SK-N-SH (cell line): ENCODE measurements at regions not wholly inside any gene's neighbourhood (a gene's known extent, or its start where the extent isn't known, plus 50 kb on each side); places are given as distances from the start of the nearest gene placed in this dataset.

Experiments
- CTCF ChIA-PET: fragments of 300-600, 350-600 bp; formaldehyde crosslinking; extraction: SDS; loops from one replicate; lab custom pipeline; 2021; lab: Yijun Ruan, JAX
- POLR2A ChIA-PET: fragments of 350-600 bp; sonication (Branson Sonifier 250); formaldehyde crosslinking; extraction: SDS; loops from one replicate; lab custom pipeline; 2020; ENCODE audit warnings: antibody characterized with exemption, inconsistent platforms; lab: Yijun Ruan, JAX
- DNase-seq: peaks from one replicate; pipeline ENCODE4 v3.0.0; 2012
- H2AFZ ChIP-seq: fragments of 200-600 bp; sonication (generic); 2 replicates; pipeline ENCODE4 v1.8.1; 2016; ENCODE audit warnings: antibody characterized with exemption, mild to moderate bottlenecking, low read depth
- H3F3A ChIP-seq: fragments of 200-600 bp; sonication (generic); replicated peaks from 2 replicates; pipeline ENCODE3; 2016; ENCODE audit warnings: antibody characterized with exemption, mild to moderate bottlenecking; ENCODE audit not compliant: insufficient read depth
- H3K27ac ChIP-seq, 2 experiments: fragments of 200-500 bp in 1 of 2; fragments of 200-600 bp in 1 of 2; sonication (Bioruptor generic) in 1 of 2; sonication (generic), shearing (Covaris generic) in 1 of 2; 2 replicates each; pipeline versions ENCODE4 v1.5.1 to v1.6.1; 2014 to 2016; ENCODE audit warnings: low read depth in 2 of 2, inconsistent platforms in 1 of 2, low read length in 1 of 2, mild to moderate bottlenecking in 1 of 2, mixed read lengths in 1 of 2
- H3K27me3 ChIP-seq: fragments of 200-600 bp; sonication (generic), shearing (Covaris generic); 2 replicates; pipeline ENCODE4 v1.6.1; 2016; ENCODE audit warnings: mixed run types; ENCODE audit not compliant: insufficient read depth
- H3K36me3 ChIP-seq, 2 experiments: fragments of 200-500 bp in 1 of 2; fragments of 200-600 bp in 1 of 2; sonication (Bioruptor generic) in 1 of 2; sonication (generic) in 1 of 2; replicated peaks in 1 of 2; 2 replicates each; pipeline versions ENCODE3 to v1.5.1; 2014 to 2016; ENCODE audit warnings: low read length in 1 of 2, mild to moderate bottlenecking in 1 of 2; ENCODE audit not compliant: insufficient read depth in 2 of 2, control insufficient read depth in 1 of 2
- H3K4me1 ChIP-seq, 2 experiments: fragments of 200-500 bp in 1 of 2; fragments of 200-600 bp in 1 of 2; sonication (Bioruptor generic) in 1 of 2; sonication (generic), shearing (Covaris generic) in 1 of 2; 2 replicates each; pipeline versions ENCODE4 v1.5.1 to v1.6.1; 2014 to 2016; ENCODE audit warnings: low read depth in 1 of 2, low read length in 1 of 2, mixed run types in 1 of 2; ENCODE audit not compliant: insufficient read depth in 2 of 2, control insufficient read depth in 1 of 2
- H3K4me2 ChIP-seq: fragments of 200-600 bp; sonication (generic), shearing (Covaris generic); 2 replicates; pipeline ENCODE4 v1.6.1; 2017; ENCODE audit warnings: mixed run types
- H3K4me3 ChIP-seq, 2 experiments: fragments of 200-500 bp in 1 of 2; fragments of 200-600 bp in 1 of 2; sonication (Bioruptor generic) in 1 of 2; sonication (generic), shearing (Covaris generic) in 1 of 2; 2 replicates each; pipeline versions ENCODE4 v1.5.1 to v1.8.1; 2014 to 2016; ENCODE audit warnings: low read depth in 2 of 2, inconsistent platforms in 1 of 2, low read length in 1 of 2, mild to moderate bottlenecking in 1 of 2, mixed read lengths in 1 of 2, moderate library complexity in 1 of 2
- H3K79me2 ChIP-seq: fragments of 200-600 bp; sonication (generic); 2 replicates; pipeline ENCODE4 v1.8.1; 2017; ENCODE audit warnings: mild to moderate bottlenecking; ENCODE audit not compliant: insufficient read depth
- H3K9ac ChIP-seq: fragments of 200-600 bp; sonication (generic); 2 replicates; pipeline ENCODE4 v1.6.1; 2017; ENCODE audit warnings: mixed run types
- H3K9me2 ChIP-seq: fragments of 200-600 bp; sonication (generic); 2 replicates; pipeline ENCODE4 v1.6.1; 2017; ENCODE audit warnings: mixed run types
- H3K9me3 ChIP-seq: fragments of 200-600 bp; sonication (generic); 2 replicates; pipeline ENCODE4 v1.6.1; 2017; ENCODE audit warnings: mixed run types, mild to moderate bottlenecking, moderate library complexity
- H4K20me1 ChIP-seq: fragments of 200-600 bp; sonication (generic); 2 replicates; pipeline ENCODE4 v1.6.1; 2017; ENCODE audit warnings: mild to moderate bottlenecking, mixed run types; ENCODE audit not compliant: insufficient read depth
- CHD2 ChIP-seq: fragments of 150-350 bp; IDR thresholded peaks from 2 replicates; pipeline ENCODE4 v1.6.1; 2018; ENCODE audit warnings: low read length; ENCODE audit not compliant: partially characterized antibody
- FOSL2 ChIP-seq: IDR thresholded peaks from 2 replicates; pipeline ENCODE4 v1.4.0; 2012; ENCODE audit warnings: low read depth, mild to moderate bottlenecking, moderate library complexity, borderline replicate concordance
- FOXM1 ChIP-seq: IDR thresholded peaks from 2 replicates; pipeline ENCODE4 v1.4.0; 2012; ENCODE audit warnings: low read depth, mild to moderate bottlenecking
- GABPA ChIP-seq: IDR thresholded peaks from 2 replicates; pipeline ENCODE4 v1.4.0; 2012; ENCODE audit warnings: low read depth, mild to moderate bottlenecking
- GATA2 ChIP-seq: sonication (generic); formaldehyde crosslinking; IDR thresholded peaks from 2 replicates; pipeline ENCODE4 v1.5.0; 2020; ENCODE audit warnings: mild to moderate bottlenecking, missing genetic modification reagents
- IRF3 ChIP-seq: fragments of 150-350 bp; IDR thresholded peaks from 2 replicates; pipeline ENCODE4 v1.6.1; 2016; ENCODE audit warnings: mild to moderate bottlenecking, low read depth, low read length
- POLR2AphosphoS5 ChIP-seq: IDR thresholded peaks from 2 replicates; pipeline ENCODE4 v1.6.1; 2012; ENCODE audit warnings: low read depth, low read length
- RAD21 ChIP-seq: IDR thresholded peaks from 2 replicates; pipeline ENCODE4 v1.6.1; 2012; ENCODE audit warnings: mild to moderate bottlenecking, low read length
- REST ChIP-seq: IDR thresholded peaks from 2 replicates; pipeline ENCODE4 v1.6.1; 2012; ENCODE audit warnings: mild to moderate bottlenecking, low read depth, low read length, moderate library complexity
- RFX5 ChIP-seq: IDR thresholded peaks from 2 replicates; pipeline ENCODE4 v1.6.1; 2012; ENCODE audit warnings: mild to moderate bottlenecking, improper control_type of control experiment, low read length
- SIN3A ChIP-seq: IDR thresholded peaks from 2 replicates; pipeline ENCODE4 v1.6.1; 2012; ENCODE audit warnings: low read depth, mild to moderate bottlenecking, low read length, moderate library complexity, borderline replicate concordance
- SMC3 ChIP-seq: IDR thresholded peaks from 2 replicates; pipeline ENCODE4 v1.6.1; 2012; ENCODE audit warnings: low read depth, low read length, improper control_type of control experiment
- TCF12 ChIP-seq: IDR thresholded peaks from 2 replicates; pipeline ENCODE4 v1.4.0; 2012
- TEAD4 ChIP-seq: IDR thresholded peaks from 2 replicates; pipeline ENCODE4 v1.4.0; 2012; ENCODE audit warnings: mild to moderate bottlenecking, borderline replicate concordance; ENCODE audit not compliant: insufficient read depth
- YY1 ChIP-seq: IDR thresholded peaks from 2 replicates; pipeline ENCODE4 v1.4.0; 2012; ENCODE audit warnings: low read depth, mild to moderate bottlenecking
- ZBTB33 ChIP-seq: IDR thresholded peaks from 2 replicates; pipeline ENCODE4 v1.4.0; 2012; ENCODE audit warnings: low read depth, borderline replicate concordance
- TF ChIP-seq, protein P1 (sequence below): IDR thresholded peaks from 2 replicates; pipeline ENCODE4 v1.4.0; 2012; ENCODE audit warnings: low read depth

- Histone ChIP-seq H3K4me2 (no peak overlapping the region), H2AFZ (no peak overlapping the region), H3K27ac (no peak overlapping the region), H3K9me2 (no peaks in the 10 kb centered on the region), H4K20me1 (no peaks in the 10 kb centered on the region), H3K36me3 (no peaks in the 10 kb centered on the region), H3K27me3 (no peaks in the 10 kb centered on the region), H3K9ac (no peak overlapping the region), H3F3A (no peaks in the 10 kb centered on the region), H3K4me1 (no peaks in the 10 kb centered on the region), H3K4me3 (no peak overlapping the region), H3K9me3 (no peaks in the 10 kb centered on the region), H3K79me2 (no peaks in the 10 kb centered on the region)
- no peak for DNase-seq
- ChIA-PET CTCF (no interaction called here), POLR2A (no interaction called here)
- TF ChIP-seq TEAD4: no peak
- no peak for TF ChIP-seq RAD21
- TF ChIP-seq GABPA: no peak
- TF ChIP-seq IRF3: no peak
- TF ChIP-seq ZBTB33: no peak
- no peak for TF ChIP-seq FOSL2
- TF ChIP-seq POLR2AphosphoS5: no peak
- TF ChIP-seq, protein P1, sequence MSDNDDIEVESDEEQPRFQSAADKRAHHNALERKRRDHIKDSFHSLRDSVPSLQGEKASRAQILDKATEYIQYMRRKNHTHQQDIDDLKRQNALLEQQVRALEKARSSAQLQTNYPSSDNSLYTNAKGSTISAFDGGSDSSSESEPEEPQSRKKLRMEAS: no peak
Measured at GRCh38 chr4:143089291-143089690, 95.4 kb upstream of the USP38 start.

DNA sequence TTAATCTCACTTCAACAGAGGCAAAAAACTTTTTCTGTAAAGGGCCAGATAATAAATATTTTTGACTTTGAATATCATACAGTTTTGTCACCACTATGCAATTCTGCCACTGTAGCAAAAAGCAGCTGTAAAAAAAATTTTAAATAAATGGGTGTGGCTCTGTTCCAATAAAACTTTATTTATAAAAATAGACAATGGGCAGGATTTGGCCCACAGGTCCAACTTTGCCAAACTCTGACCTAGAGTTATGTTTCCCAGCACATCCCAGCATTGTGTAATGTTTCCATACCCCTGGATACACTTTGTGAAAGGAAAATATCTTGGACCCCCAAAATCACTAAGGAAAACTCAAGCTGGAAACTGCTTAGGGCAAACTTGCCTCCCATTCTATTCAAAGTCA lies 94.9 kb upstream of the USP38 start:
- no peaks in the 10 kb centered on the region for H3K27me3 ChIP-seq
- no peaks in the 10 kb centered on the region for H3K9me2 ChIP-seq
- H3F3A ChIP-seq: no peaks in the 10 kb centered on the region
- H3K4me3 ChIP-seq: no peak overlapping the region
- no peak overlapping the region for H3K27ac ChIP-seq
- H3K4me2 ChIP-seq: no peak overlapping the region
- H3K9me3 ChIP-seq: no peaks in the 10 kb centered on the region
- no peak for DNase-seq
- POLR2A ChIA-PET: no interaction called here
- H3K4me1 ChIP-seq: no peaks in the 10 kb centered on the region
- H2AFZ ChIP-seq: no peak overlapping the region
- no peak overlapping the region for H3K9ac ChIP-seq
- CTCF ChIA-PET: no interaction called here
- TF ChIP-seq GATA2 (CRISPR knock-in tag): no peak
- no peak for TF ChIP-seq FOXM1
- TF ChIP-seq SMC3: no peak
- no peak for TF ChIP-seq TCF12
- TF ChIP-seq YY1: no peak
- TF ChIP-seq CHD2: no peak
- no peak for TF ChIP-seq POLR2AphosphoS5
- TF ChIP-seq SIN3A: no peak
- TF ChIP-seq RFX5: no peak
- TF ChIP-seq IRF3: no peak
- TF ChIP-seq TEAD4: no peak
- TF ChIP-seq, protein P1: no peak
- no peak for TF ChIP-seq REST
- TF ChIP-seq RAD21: no peak
- no peaks in the 10 kb centered on the region for H3K79me2 ChIP-seq
- H4K20me1 ChIP-seq: no peaks in the 10 kb centered on the region
- no peaks in the 10 kb centered on the region for H3K36me3 ChIP-seq
